HG03354 (cell line): ENCODE measurements at regions not wholly inside any gene's neighbourhood (a gene's known extent, or its start where the extent isn't known, plus 50 kb on each side); places are given as distances from the start of the nearest gene placed in this dataset.
A peak's percentile ranks its signal among the peaks of the same experiment; 100 is the strongest.
"Not testable (repeated sequence)": the region's sequence is repeated elsewhere in the genome, so short reads cannot be mapped to it uniquely, and the experiment has no call there.

Source experiments
- ATAC-seq: cut with Tn5 transposase; IDR thresholded peaks from one replicate; pipeline ENCODE4 v1.9.1; 2021; ENCODE audit warnings: mild to moderate bottlenecking; ENCODE audit not compliant: unreplicated experiment, poor library complexity, severe bottlenecking

GRCh38 chr9:22170556-22170955, 161.5 kb upstream of the CDKN2B start:
- ATAC-seq = no peak

- ATAC-seq = no peak
Measured at GRCh38 chr9:22170990-22171670, 162.0 kb upstream of the CDKN2B start.

- ATAC-seq = no peak
Measured at GRCh38 chr9:22171691-22172090, 162.6 kb upstream of the CDKN2B start.

- ATAC-seq = no peak
Measured at GRCh38 chr9:22173908-22174307, 164.8 kb upstream of the CDKN2B start.

GRCh38 chr9:22175972-22176545, 167.0 kb upstream of the CDKN2B start:
- peak; percentile 42 for ATAC-seq

GRCh38 chr9:22181021-22181420, 171.9 kb upstream of the CDKN2B start:
- not testable (repeated sequence) for ATAC-seq

GRCh38 chr9:22189471-22189870, 180.4 kb upstream of the CDKN2B start:
- no peak for ATAC-seq

- peak; percentile 86 for ATAC-seq
Measured at GRCh38 chr9:22197000-22197399, 187.9 kb upstream of the CDKN2B start.

GRCh38 chr9:22198681-22199080, 189.6 kb upstream of the CDKN2B start:
- ATAC-seq = no peak

GRCh38 chr9:22201256-22201655, 192.2 kb upstream of the CDKN2B start:
- ATAC-seq = no peak

GRCh38 chr9:22203371-22204138, 194.4 kb upstream of the CDKN2B start:
- no peak for ATAC-seq

GRCh38 chr9:22204240-22204639, 195.1 kb upstream of the CDKN2B start:
- ATAC-seq = no peak

GRCh38 chr9:22206833-22207232, 197.7 kb upstream of the CDKN2B start:
- no peak for ATAC-seq

GRCh38 chr9:22208846-22209585, 199.9 kb upstream of the CDKN2B start:
- ATAC-seq = no peak

- no peak for ATAC-seq
Measured at GRCh38 chr9:22210262-22210661, 201.2 kb upstream of the CDKN2B start.

- ATAC-seq = no peak
Measured at GRCh38 chr9:22210936-22211335, 201.8 kb upstream of the CDKN2B start.

- ATAC-seq = no peak
Measured at GRCh38 chr9:22211588-22212360, 202.7 kb upstream of the CDKN2B start.

GRCh38 chr9:22214021-22214420, 204.9 kb upstream of the CDKN2B start:
- ATAC-seq = no peak

- ATAC-seq = no peak
Measured at GRCh38 chr9:22214497-22215031, 205.5 kb upstream of the CDKN2B start.
